WTC11 (cell line): ENCODE measurements at regions not wholly inside any gene's neighbourhood (a gene's known extent, or its start where the extent isn't known, plus 50 kb on each side); places are given as distances from the start of the nearest gene placed in this dataset.

ENCODE experiments used
- ATAC-seq: fragments of 200-7000 bp; cut with Tn5 transposase; 2 replicates; pipeline ENCODE4 v1.10.0; 2021; ENCODE audit warnings: mild to moderate bottlenecking, moderate library complexity
- CTCF ChIA-PET: fragments of 300-600 bp; sonication (Branson Sonifier 250); formaldehyde crosslinking; loops from one replicate; lab custom pipeline; 2021; ENCODE audit warnings: antibody characterized with exemption; lab: Charles Lee
- POLR2A ChIA-PET: fragments of 350-600 bp; sonication (Branson Sonifier 250); formaldehyde crosslinking; loops from one replicate; lab custom pipeline; 2021; ENCODE audit warnings: antibody characterized with exemption; lab: Charles Lee
- DNase-seq: peaks from one replicate; pipeline ENCODE4 v3.0.0; 2021; ENCODE audit warnings: low spot score
- H3K27ac Mint-ChIP-seq: 2 replicates; pipeline ENCODE4 v1.8.0; 2021; ENCODE audit warnings: mixed read lengths
- H3K27me3 Mint-ChIP-seq: 2 replicates; pipeline ENCODE4 v1.8.0; 2021; ENCODE audit warnings: low read depth, mild to moderate bottlenecking, moderate library complexity, mixed read lengths
- H3K36me3 Mint-ChIP-seq: 2 replicates; pipeline ENCODE4 v1.8.0; 2021; ENCODE audit warnings: mixed read lengths
- H3K4me1 Mint-ChIP-seq: 2 replicates; pipeline ENCODE4 v1.8.0; 2022; ENCODE audit warnings: mixed read lengths
- H3K4me3 Mint-ChIP-seq: 2 replicates; pipeline ENCODE4 v1.8.0; 2021; ENCODE audit warnings: mild to moderate bottlenecking, moderate library complexity, mixed read lengths
- H3K9me3 Mint-ChIP-seq: 2 replicates; pipeline ENCODE4 v1.8.0; 2021; ENCODE audit warnings: mixed read lengths
- ATF6 ChIP-seq: sonication (generic); formaldehyde crosslinking; IDR thresholded peaks from 2 replicates; pipeline ENCODE4 v1.8.1; 2023; ENCODE audit warnings: mild to moderate bottlenecking, missing genetic modification reagents
- CTCF ChIP-seq: fragments of 200-600 bp; IDR thresholded peaks from 2 replicates; pipeline ENCODE4 v1.8.0; 2022; ENCODE audit warnings: antibody characterized with exemption
- ERG ChIP-seq: fragments of 250-450 bp; sonication (Bioruptor Pico); IDR thresholded peaks from 2 replicates; pipeline ENCODE4 v1.8.0; 2021; ENCODE audit warnings: mild to moderate bottlenecking
- IRF1 ChIP-seq: sonication (generic); formaldehyde crosslinking; IDR thresholded peaks from 2 replicates; pipeline ENCODE4 v1.8.0; 2023; ENCODE audit warnings: missing genetic modification reagents
- PRDM15 ChIP-seq: sonication (generic); formaldehyde crosslinking; IDR thresholded peaks from 2 replicates; pipeline ENCODE4 v1.8.0; 2022; ENCODE audit warnings: missing genetic modification reagents
- SMAD3 ChIP-seq: sonication (generic); formaldehyde crosslinking; IDR thresholded peaks from 2 replicates; pipeline ENCODE4 v1.8.0; 2022; ENCODE audit warnings: missing genetic modification reagents, mild to moderate bottlenecking, borderline replicate concordance

GRCh38 chr3:124463234-124463633 is 267.0 kb upstream of the UMPS start (continued):
- TF ChIP-seq ATF6 = no peak
- TF ChIP-seq, all 79 proteins: peak for 0

- H3K27me3 Mint-ChIP-seq = no peaks in the 10 kb centered on the region
- TF ChIP-seq ERG (CRISPR knock-in tag) (no peak), CTCF (peak; percentile 95), IRF1 (CRISPR knock-in tag) (no peak)
- CTCF ChIA-PET = interaction anchor here (0.5 to 7.3 kb wide), 22 partner anchors 9 to 452 kb away, joined by 3 to 79 read pairs (median 4); partner anchors contain the start of gene KALRN
- peaks cover 6% of the 10 kb centered on the region for H3K4me1 Mint-ChIP-seq
- H3K27ac Mint-ChIP-seq = no peak overlapping the region
- ATAC-seq (peak; percentile 99), DNase-seq (peak; percentile 75)
- POLR2A ChIA-PET = no interaction called here
- no peak overlapping the region for H3K4me3 Mint-ChIP-seq
- H3K9me3 Mint-ChIP-seq = no peaks in the 10 kb centered on the region
- no peaks in the 10 kb centered on the region for H3K36me3 Mint-ChIP-seq
These were observed 262.0 kb upstream of the UMPS start for GRCh38 chr3:124467980-124468902.

GRCh38 chr3:124469555-124469954 is 260.7 kb upstream of the UMPS start:
- H3K27ac Mint-ChIP-seq = no peak overlapping the region
- no peak for ATAC-seq
- CTCF ChIA-PET = interaction anchor here (2.2 to 7.3 kb wide), 2 partner anchors 118 to 453 kb away, joined by 10 to 79 read pairs; no protein-coding TSS in a partner anchor

More at GRCh38 chr3:124469555-124469954, 260.7 kb upstream of the UMPS start:
- Mint-ChIP-seq H3K9me3 (no peaks in the 10 kb centered on the region), H3K4me1 (peaks cover 6% of the 10 kb centered on the region), H3K27me3 (no peaks in the 10 kb centered on the region), H3K4me3 (no peak overlapping the region), H3K36me3 (no peaks in the 10 kb centered on the region)
- DNase-seq = no peak
- POLR2A ChIA-PET = no interaction called here
- TF ChIP-seq SMAD3 (no peak), PRDM15 (CRISPR knock-in tag) (no peak)
